ENCODE measurements at regions not wholly inside any gene's neighbourhood (a gene's known extent, or its start where the extent isn't known, plus 50 kb on each side); places are given as distances from the start of the nearest gene placed in this dataset.

DNA sequence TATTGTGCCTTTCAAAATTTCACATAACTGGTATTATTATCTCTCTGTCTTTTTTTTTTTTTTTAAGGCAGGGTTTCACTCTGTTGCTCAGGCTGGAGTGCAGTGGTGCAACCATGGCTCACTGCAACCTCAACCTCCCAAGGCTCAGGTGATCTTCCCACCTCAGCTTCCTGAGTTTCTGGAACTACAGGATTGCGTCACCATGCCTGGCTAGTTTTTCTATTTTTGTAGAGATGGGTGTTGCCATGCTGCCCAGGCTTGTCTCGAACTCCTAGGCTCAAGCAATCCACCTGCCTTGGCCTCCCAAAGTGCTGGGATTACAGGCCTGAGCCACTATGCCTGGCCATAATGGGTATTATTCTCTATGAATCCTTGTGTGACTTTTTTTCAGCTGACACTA lies 402.3 kb upstream of the SMARCA2 start (continued):
- TF ChIP-seq JUNB (IDR thresholded peaks at IDR 0.05; ENCODE audit: unreplicated experiment) (no peak), STAT1 (IDR thresholded peaks at IDR 0.05; ENCODE audit: unreplicated experiment) (no peak), ETS1 (IDR thresholded peaks at IDR 0.05) (no peak)

GRCh38 chr9:1617419-1617818 lies 397.7 kb upstream of the SMARCA2 start:
- H3K27ac Mint-ChIP-seq: no peak overlapping the region
- no peak overlapping the region for H3K4me3 ChIP-seq
- peaks cover 2% of the 10 kb centered on the region; the same call in 1 of the 3 replicates for H3K9me3 Mint-ChIP-seq
- H3K36me3 Mint-ChIP-seq (ENCODE audit: low read depth): no peaks in the 10 kb centered on the region
- no peaks in the 10 kb centered on the region for H3F3A ChIP-seq (replicated peaks; ENCODE audit: low read depth)
- no peak overlapping the region for H3K4me2 ChIP-seq
- ATAC-seq: no peak
- no peak overlapping the region for H3K27ac ChIP-seq (ENCODE audit: low read depth)
- H3K4me1 ChIP-seq (ENCODE audit: insufficient read depth): no peaks in the 10 kb centered on the region
- H4K20me1 ChIP-seq (replicated peaks; ENCODE audit: insufficient read depth): no peaks in the 10 kb centered on the region
- no peak overlapping the region for H3K4me3 Mint-ChIP-seq
- no peaks in the 10 kb centered on the region for H3K27me3 ChIP-seq (ENCODE audit: insufficient read depth)
- H2AFZ ChIP-seq: no peak overlapping the region
- no peak for DNase-seq (ENCODE audit: low spot score)
- no peaks in the 10 kb centered on the region for H3K36me3 ChIP-seq (ENCODE audit: insufficient read depth)
- peaks cover 2% of the 10 kb centered on the region for H3K27me3 Mint-ChIP-seq (ENCODE audit: insufficient read depth, low read depth, poor library complexity)
- no peaks in the 10 kb centered on the region for H3K9me2 ChIP-seq (ENCODE audit: insufficient read depth)
- H3K79me2 ChIP-seq (replicated peaks; ENCODE audit: insufficient read depth): no peaks in the 10 kb centered on the region
- peaks cover 2% of the 10 kb centered on the region; the same call in 2 of the 3 replicates for H3K4me1 Mint-ChIP-seq
- no peak for TF ChIP-seq POLR2AphosphoS5 (IDR thresholded peaks at IDR 0.05; ENCODE audit: low read depth)
- no peak for TF ChIP-seq NANOG (IDR thresholded peaks at IDR 0.05; ENCODE audit: borderline replicate concordance)
- TF ChIP-seq ZNF331 (CRISPR knock-in tag; IDR thresholded peaks at IDR 0.05; ENCODE audit: low read depth): no peak
- TF ChIP-seq EZH2 (IDR thresholded peaks at IDR 0.05; ENCODE audit: low read depth, unreplicated experiment): no peak
- no peak for TF ChIP-seq ZNF462 (CRISPR knock-in tag; IDR thresholded peaks at IDR 0.05)
- TF ChIP-seq EZH2phosphoT487 (IDR thresholded peaks at IDR 0.05; ENCODE audit: unreplicated experiment): no peak
- TF ChIP-seq, protein P1, sequence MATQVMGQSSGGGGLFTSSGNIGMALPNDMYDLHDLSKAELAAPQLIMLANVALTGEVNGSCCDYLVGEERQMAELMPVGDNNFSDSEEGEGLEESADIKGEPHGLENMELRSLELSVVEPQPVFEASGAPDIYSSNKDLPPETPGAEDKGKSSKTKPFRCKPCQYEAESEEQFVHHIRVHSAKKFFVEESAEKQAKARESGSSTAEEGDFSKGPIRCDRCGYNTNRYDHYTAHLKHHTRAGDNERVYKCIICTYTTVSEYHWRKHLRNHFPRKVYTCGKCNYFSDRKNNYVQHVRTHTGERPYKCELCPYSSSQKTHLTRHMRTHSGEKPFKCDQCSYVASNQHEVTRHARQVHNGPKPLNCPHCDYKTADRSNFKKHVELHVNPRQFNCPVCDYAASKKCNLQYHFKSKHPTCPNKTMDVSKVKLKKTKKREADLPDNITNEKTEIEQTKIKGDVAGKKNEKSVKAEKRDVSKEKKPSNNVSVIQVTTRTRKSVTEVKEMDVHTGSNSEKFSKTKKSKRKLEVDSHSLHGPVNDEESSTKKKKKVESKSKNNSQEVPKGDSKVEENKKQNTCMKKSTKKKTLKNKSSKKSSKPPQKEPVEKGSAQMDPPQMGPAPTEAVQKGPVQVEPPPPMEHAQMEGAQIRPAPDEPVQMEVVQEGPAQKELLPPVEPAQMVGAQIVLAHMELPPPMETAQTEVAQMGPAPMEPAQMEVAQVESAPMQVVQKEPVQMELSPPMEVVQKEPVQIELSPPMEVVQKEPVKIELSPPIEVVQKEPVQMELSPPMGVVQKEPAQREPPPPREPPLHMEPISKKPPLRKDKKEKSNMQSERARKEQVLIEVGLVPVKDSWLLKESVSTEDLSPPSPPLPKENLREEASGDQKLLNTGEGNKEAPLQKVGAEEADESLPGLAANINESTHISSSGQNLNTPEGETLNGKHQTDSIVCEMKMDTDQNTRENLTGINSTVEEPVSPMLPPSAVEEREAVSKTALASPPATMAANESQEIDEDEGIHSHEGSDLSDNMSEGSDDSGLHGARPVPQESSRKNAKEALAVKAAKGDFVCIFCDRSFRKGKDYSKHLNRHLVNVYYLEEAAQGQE (IDR thresholded peaks at IDR 0.05; ENCODE audit: unreplicated experiment): no peak
- TF ChIP-seq CREB1 (CRISPR knock-in tag; IDR thresholded peaks at IDR 0.05; ENCODE audit: low read depth): no peak
- no peak for TF ChIP-seq JUNB (IDR thresholded peaks at IDR 0.05; ENCODE audit: unreplicated experiment)
- no peak for TF ChIP-seq ZNF114 (CRISPR knock-in tag; IDR thresholded peaks at IDR 0.05)
- TF ChIP-seq STAT1 (IDR thresholded peaks at IDR 0.05; ENCODE audit: unreplicated experiment): no peak
- TF ChIP-seq CTCF (conservative IDR thresholded peaks at IDR 0.05; ENCODE audit: low read depth in 2 of 2): no peak

Data from GM23338 (cell line).